ENCODE measurements at regions not wholly inside any gene's neighbourhood (a gene's known extent, or its start where the extent isn't known, plus 50 kb on each side); places are given as distances from the start of the nearest gene placed in this dataset.

- no peak for TF ChIP-seq CTCF (IDR thresholded peaks at IDR 0.05)
- TF ChIP-seq POLR2A (IDR thresholded peaks at IDR 0.05): no peak
- TF ChIP-seq EP300 (IDR thresholded peaks at IDR 0.05): no peak
Measured at GRCh38 chr6:6483733-6484132, 104.8 kb upstream of the LY86 start.
